Ovary (tissue), 3 donors: ENCODE measurements at regions not wholly inside any gene's neighbourhood (a gene's known extent, or its start where the extent isn't known, plus 50 kb on each side); places are given as distances from the start of the nearest gene placed in this dataset.

ENCODE experiments used
- POLR2A ChIP-seq: fragments of 450-650 bp; IDR thresholded peaks from one replicate; pipeline ENCODE4 v1.6.1; 2017; ENCODE audit warnings: antibody characterized with exemption, mild to moderate bottlenecking, moderate library complexity
- TF ChIP-seq, protein P1 (sequence below), 3 donors: fragments of 450-650 bp in 2 of 3; fragments of 200-600 bp in 1 of 3; IDR thresholded peaks; one replicate each; pipeline versions ENCODE4 v1.5.1 to v1.8.0; 2016 to 2022; ENCODE audit warnings: antibody characterized with exemption in 3 of 3, mild to moderate bottlenecking in 1 of 3
- donor health status: DM: no; HTN: no; CAD: no.

- TF ChIP-seq, protein P1, sequence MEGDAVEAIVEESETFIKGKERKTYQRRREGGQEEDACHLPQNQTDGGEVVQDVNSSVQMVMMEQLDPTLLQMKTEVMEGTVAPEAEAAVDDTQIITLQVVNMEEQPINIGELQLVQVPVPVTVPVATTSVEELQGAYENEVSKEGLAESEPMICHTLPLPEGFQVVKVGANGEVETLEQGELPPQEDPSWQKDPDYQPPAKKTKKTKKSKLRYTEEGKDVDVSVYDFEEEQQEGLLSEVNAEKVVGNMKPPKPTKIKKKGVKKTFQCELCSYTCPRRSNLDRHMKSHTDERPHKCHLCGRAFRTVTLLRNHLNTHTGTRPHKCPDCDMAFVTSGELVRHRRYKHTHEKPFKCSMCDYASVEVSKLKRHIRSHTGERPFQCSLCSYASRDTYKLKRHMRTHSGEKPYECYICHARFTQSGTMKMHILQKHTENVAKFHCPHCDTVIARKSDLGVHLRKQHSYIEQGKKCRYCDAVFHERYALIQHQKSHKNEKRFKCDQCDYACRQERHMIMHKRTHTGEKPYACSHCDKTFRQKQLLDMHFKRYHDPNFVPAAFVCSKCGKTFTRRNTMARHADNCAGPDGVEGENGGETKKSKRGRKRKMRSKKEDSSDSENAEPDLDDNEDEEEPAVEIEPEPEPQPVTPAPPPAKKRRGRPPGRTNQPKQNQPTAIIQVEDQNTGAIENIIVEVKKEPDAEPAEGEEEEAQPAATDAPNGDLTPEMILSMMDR (IDR thresholded peaks at IDR 0.05): no peak
- TF ChIP-seq POLR2A: no peak
These were observed 168.3 kb downstream of the FAXC start for GRCh38 chr6:99181174-99181573.
